OCI-LY1 (cell line): ENCODE measurements at regions not wholly inside any gene's neighbourhood (a gene's known extent, or its start where the extent isn't known, plus 50 kb on each side); places are given as distances from the start of the nearest gene placed in this dataset.

Experiments
- EZH2 ChIP-seq: fragments of 200-600 bp; sonication (generic), shearing (Covaris generic); IDR thresholded peaks from 2 replicates; pipeline ENCODE4 v1.8.0; 2017; ENCODE audit warnings: borderline replicate concordance, mixed run types, mild to moderate bottlenecking, antibody characterized with exemption, low read length, moderate library complexity, mixed read lengths
- TF ChIP-seq, protein P1 (sequence below): fragments of 200-600 bp; sonication (generic), shearing (Covaris generic); IDR thresholded peaks from 2 replicates; pipeline ENCODE4 v1.5.1; 2017; ENCODE audit warnings: mild to moderate bottlenecking, antibody characterized with exemption, low read length, moderate library complexity, mixed read lengths

DNA sequence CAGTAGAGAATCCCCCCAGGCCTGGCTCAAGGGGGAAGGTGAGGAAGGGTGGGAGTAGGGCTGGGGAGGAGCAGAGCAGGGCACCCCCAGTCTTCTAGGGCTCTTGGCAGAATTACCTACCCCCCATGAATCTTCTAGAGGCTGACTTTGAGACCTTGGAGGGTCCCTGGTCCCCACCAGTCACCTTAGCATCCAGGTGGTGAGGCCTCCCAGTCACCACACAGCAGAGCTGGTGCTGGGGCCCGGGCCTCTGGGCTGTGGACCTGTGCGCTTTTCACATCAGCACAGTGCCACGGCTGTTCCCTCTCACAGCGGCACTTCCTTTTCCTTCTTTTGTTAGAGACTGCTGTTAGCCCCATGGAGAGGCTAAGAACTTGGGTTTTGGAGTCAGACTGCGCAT is 148.6 kb upstream of the PITX1 start:
- TF ChIP-seq, protein P1, sequence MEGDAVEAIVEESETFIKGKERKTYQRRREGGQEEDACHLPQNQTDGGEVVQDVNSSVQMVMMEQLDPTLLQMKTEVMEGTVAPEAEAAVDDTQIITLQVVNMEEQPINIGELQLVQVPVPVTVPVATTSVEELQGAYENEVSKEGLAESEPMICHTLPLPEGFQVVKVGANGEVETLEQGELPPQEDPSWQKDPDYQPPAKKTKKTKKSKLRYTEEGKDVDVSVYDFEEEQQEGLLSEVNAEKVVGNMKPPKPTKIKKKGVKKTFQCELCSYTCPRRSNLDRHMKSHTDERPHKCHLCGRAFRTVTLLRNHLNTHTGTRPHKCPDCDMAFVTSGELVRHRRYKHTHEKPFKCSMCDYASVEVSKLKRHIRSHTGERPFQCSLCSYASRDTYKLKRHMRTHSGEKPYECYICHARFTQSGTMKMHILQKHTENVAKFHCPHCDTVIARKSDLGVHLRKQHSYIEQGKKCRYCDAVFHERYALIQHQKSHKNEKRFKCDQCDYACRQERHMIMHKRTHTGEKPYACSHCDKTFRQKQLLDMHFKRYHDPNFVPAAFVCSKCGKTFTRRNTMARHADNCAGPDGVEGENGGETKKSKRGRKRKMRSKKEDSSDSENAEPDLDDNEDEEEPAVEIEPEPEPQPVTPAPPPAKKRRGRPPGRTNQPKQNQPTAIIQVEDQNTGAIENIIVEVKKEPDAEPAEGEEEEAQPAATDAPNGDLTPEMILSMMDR = no peak
- TF ChIP-seq EZH2 = no peak
